HCT116 (cell line): ENCODE measurements at regions not wholly inside any gene's neighbourhood (a gene's known extent, or its start where the extent isn't known, plus 50 kb on each side); places are given as distances from the start of the nearest gene placed in this dataset.

ENCODE experiments used
- ATAC-seq: fragments of 200-7000 bp; cut with Tn5 transposase; 2 replicates; pipeline ENCODE4 v1.9.1; 2020; ENCODE audit warnings: mild to moderate bottlenecking, moderate library complexity
- BruUV-seq: library from RNA; stranded (reverse); fragments of 400-500 nt; replicated peaks from 2 replicates; lab custom pipeline; 2021; lab: Mats Ljungman, UMichigan
- CTCF ChIA-PET: fragments of 300-600 bp; sonication (Branson Sonifier 250); formaldehyde crosslinking; loops from one replicate; lab custom pipeline; 2021; ENCODE audit warnings: antibody characterized with exemption; lab: Charles Lee
- POLR2A ChIA-PET: fragments of 300-600, 350-600 bp; sonication (Branson Sonifier 250); formaldehyde crosslinking; loops from one replicate; lab custom pipeline; 2021; ENCODE audit warnings: antibody characterized with exemption; lab: Charles Lee
- RAD21 ChIA-PET, 2 experiments: fragments of 300-600 bp; sonication (Branson Sonifier 250); formaldehyde crosslinking; loops; one replicate each; lab custom pipeline; 2023; ENCODE audit warnings: low total read pairs in 2 of 2; ENCODE audit not compliant: uncharacterized antibody in 2 of 2, unreplicated experiment in 2 of 2, low non-redundant PET in 1 of 2; lab: Charles Lee
- DNase-seq: peaks from one replicate; pipeline ENCODE4 v3.0.0-alpha.2; 2010; ENCODE audit warnings: low read depth, low spot score
- H2AFZ ChIP-seq: fragments of 200-600 bp; shearing (Covaris generic), sonication (generic); 2 replicates; pipeline ENCODE4 v1.6.1; 2017; ENCODE audit warnings: low read depth, mixed run types, mixed read lengths, antibody characterized with exemption, low read length; ENCODE audit not compliant: poor library complexity, severe bottlenecking
- H3K27ac ChIP-seq: 2 replicates; pipeline ENCODE4 v1.5.1; 2012; ENCODE audit warnings: low read depth, low read length
- H3K27me3 ChIP-seq: fragments of 200-600 bp; sonication (generic); 2 replicates; pipeline ENCODE4 v1.6.1; 2016; ENCODE audit warnings: mixed run types, low read length, mixed read lengths; ENCODE audit not compliant: insufficient read depth
- H3K36me3 ChIP-seq, 2 experiments: fragments of 200-500 bp in 1 of 2; fragments of 200-600 bp in 1 of 2; sonication (Bioruptor generic) in 1 of 2; sonication (generic) in 1 of 2; 2 replicates each; pipeline versions ENCODE4 v1.5.1 to v1.6.1; 2014 to 2016; ENCODE audit warnings: low read length in 2 of 2, inconsistent platforms in 1 of 2, mixed read lengths in 1 of 2, mixed run types in 1 of 2; ENCODE audit not compliant: insufficient read depth in 2 of 2, control insufficient read depth in 1 of 2
- H3K4me1 ChIP-seq, 2 experiments: fragments of 200-600 bp in 1 of 2; sonication (generic) in 1 of 2; 2 replicates each; pipeline versions ENCODE4 v1.5.1 to v1.6.1; 2012 to 2017; ENCODE audit warnings: low read length in 2 of 2, inconsistent platforms in 1 of 2, mild to moderate bottlenecking in 1 of 2, mixed read lengths in 1 of 2, mixed run types in 1 of 2, moderate library complexity in 1 of 2; ENCODE audit not compliant: insufficient read depth in 2 of 2, control insufficient read depth in 1 of 2
- H3K4me2 ChIP-seq: fragments of 200-600 bp; sonication (generic); 2 replicates; pipeline ENCODE4 v1.6.1; 2017; ENCODE audit warnings: mixed run types, low read length, mixed read lengths
- H3K4me3 ChIP-seq, 2 experiments: fragments of 200-600 bp in 1 of 2; sonication (generic) in 1 of 2; replicated peaks in 1 of 2; 2 replicates each; pipeline ENCODE4 v1.5.1; 2011 to 2016; ENCODE audit warnings: low read length in 2 of 2, control low read depth in 1 of 2, low read depth in 1 of 2, mild to moderate bottlenecking in 1 of 2, mixed read lengths in 1 of 2, mixed run types in 1 of 2
- H3K79me2 ChIP-seq: fragments of 200-600 bp; sonication (generic); 2 replicates; pipeline ENCODE4 v1.6.1; 2017; ENCODE audit warnings: mild to moderate bottlenecking, mixed run types, low read length, moderate library complexity, mixed read lengths; ENCODE audit not compliant: insufficient read depth
- H3K9ac ChIP-seq: fragments of 200-600 bp; sonication (generic); 2 replicates; pipeline ENCODE4 v1.6.1; 2016; ENCODE audit warnings: low read length, mixed read lengths
- H3K9me2 ChIP-seq: fragments of 200-600 bp; sonication (generic), shearing (Covaris generic); 2 replicates; pipeline ENCODE4 v1.6.1; 2017; ENCODE audit warnings: mixed run types, mild to moderate bottlenecking, moderate library complexity; ENCODE audit not compliant: insufficient read depth
- H3K9me3 ChIP-seq, 2 experiments: fragments of 200-500 bp in 1 of 2; fragments of 200-600 bp in 1 of 2; sonication (Bioruptor generic) in 1 of 2; sonication (generic) in 1 of 2; 2 replicates each; pipeline ENCODE4 v1.6.1; 2014 to 2017; ENCODE audit warnings: low read length in 2 of 2, mixed read lengths in 2 of 2, inconsistent platforms in 1 of 2, low read depth in 1 of 2, mild to moderate bottlenecking in 1 of 2, mixed run types in 1 of 2, moderate library complexity in 1 of 2; ENCODE audit not compliant: control insufficient read depth in 1 of 2, insufficient read depth in 1 of 2
- H4K20me1 ChIP-seq: fragments of 200-600 bp; sonication (generic), shearing (Covaris generic); 2 replicates; pipeline ENCODE4 v1.6.1; 2017; ENCODE audit warnings: mixed run types, mild to moderate bottlenecking, moderate library complexity; ENCODE audit not compliant: insufficient read depth
- ATF3 ChIP-seq: IDR thresholded peaks from 2 replicates; pipeline ENCODE4 v1.6.1; 2012
- CBX3 ChIP-seq: IDR thresholded peaks from 2 replicates; pipeline ENCODE4 v1.6.1; 2012; ENCODE audit warnings: low read depth
- CEBPB ChIP-seq: IDR thresholded peaks from 2 replicates; pipeline ENCODE4 v1.6.1; 2012; ENCODE audit warnings: low read depth
- EGR1 ChIP-seq: IDR thresholded peaks from 2 replicates; pipeline ENCODE4 v1.6.1; 2012; ENCODE audit warnings: low read depth
- EZH2 ChIP-seq: fragments of 200-600 bp; sonication (generic); IDR thresholded peaks from 2 replicates; pipeline ENCODE4 v1.6.1; 2017; ENCODE audit warnings: antibody characterized with exemption, mixed run types
- EZH2phosphoT487 ChIP-seq: fragments of 200-600 bp; IDR thresholded peaks from 2 replicates; pipeline ENCODE4 v1.6.1; 2018; ENCODE audit warnings: antibody characterized with exemption, borderline replicate concordance
- POLR2AphosphoS5 ChIP-seq: IDR thresholded peaks from 2 replicates; pipeline ENCODE4 v1.6.1; 2011; ENCODE audit warnings: mild to moderate bottlenecking, low read depth, low read length, moderate library complexity
- RAD21 ChIP-seq: IDR thresholded peaks from 2 replicates; pipeline ENCODE4 v1.6.1; 2012; ENCODE audit warnings: low read depth, mild to moderate bottlenecking
- REST ChIP-seq: IDR thresholded peaks from 2 replicates; pipeline ENCODE4 v1.6.1; 2012; ENCODE audit warnings: low read depth
- SIN3A ChIP-seq: IDR thresholded peaks from 2 replicates; pipeline ENCODE4 v1.6.1; 2012; ENCODE audit warnings: low read depth
- YY1 ChIP-seq: IDR thresholded peaks from 2 replicates; pipeline ENCODE4 v1.6.1; 2011; ENCODE audit warnings: low read length, low read depth, moderate library complexity, mild to moderate bottlenecking; ENCODE audit not compliant: insufficient replicate concordance; ENCODE audit errors: extremely low read depth
- intact Hi-C: fragments of 100-400 bp; cut with micrococcal nuclease; formaldehyde crosslinking; loops from 2 replicates; pipeline ENCODE4 v1.10.0; 2022

DNA sequence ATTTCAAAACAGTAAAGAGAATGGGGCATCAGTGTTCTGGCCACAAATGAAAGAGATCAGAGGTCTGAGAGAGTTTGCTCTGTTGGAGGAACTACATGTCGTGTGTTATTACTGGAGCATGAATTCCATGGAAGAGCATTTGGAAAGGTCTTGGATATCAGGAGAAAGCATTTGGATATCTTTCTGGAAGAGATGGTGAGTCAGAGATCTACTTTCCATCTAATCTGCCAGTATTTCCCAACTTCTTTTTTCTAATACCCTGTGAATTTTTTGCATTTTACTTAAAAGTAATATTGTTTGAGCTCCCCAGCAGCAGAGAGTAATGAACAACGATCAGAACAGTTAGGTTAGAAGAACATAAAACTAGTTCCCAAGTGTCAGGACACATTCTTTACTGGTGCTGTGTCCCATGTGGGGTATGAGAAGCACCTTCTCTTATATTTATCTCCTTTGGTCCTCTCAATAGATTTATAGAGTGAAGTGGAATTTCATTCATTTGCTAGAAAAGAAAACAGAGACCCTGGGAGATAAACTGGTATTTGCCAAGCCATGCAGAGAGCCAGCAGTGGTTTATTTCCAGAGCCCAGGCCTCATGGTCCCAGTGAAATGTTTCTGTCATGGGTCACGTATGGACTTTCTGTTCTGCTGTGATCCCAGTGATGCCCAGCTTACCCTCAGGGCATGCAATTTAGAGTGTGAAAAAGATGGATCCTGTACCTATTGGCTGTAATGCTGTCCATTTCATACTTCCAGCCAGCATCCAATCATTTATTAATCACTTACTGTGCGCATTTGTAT, 130.8 kb upstream of the NT5C1B start:
- Histone ChIP-seq H3K9me2 (no peaks in the 10 kb centered on the region), H3K4me1 (no peaks in the 10 kb centered on the region), H3K36me3 (no peaks in the 10 kb centered on the region), H3K9me3 (no peaks in the 10 kb centered on the region), H2AFZ (no peak overlapping the region), H3K27ac (no peak overlapping the region), H3K4me3 (no peak overlapping the region), H3K27me3 (0 out of 2 replicates have a peak, but pooled peaks cover 8% of the 10 kb centered on the region)
- intact Hi-C loops, result no loop called here
- no peak for ATAC-seq
- TF ChIP-seq EZH2phosphoT487, result no peak
- TF ChIP-seq EZH2, result no peak
- no peak for TF ChIP-seq REST
- no peak for TF ChIP-seq YY1
- TF ChIP-seq EGR1, result no peak
- TF ChIP-seq CEBPB, result no peak
- TF ChIP-seq ATF3, result no peak
- TF ChIP-seq POLR2AphosphoS5, result no peak
- no peak for TF ChIP-seq CBX3
- TF ChIP-seq RAD21, result no peak
- TF ChIP-seq SIN3A, result no peak
- TF ChIP-seq, all 23 proteins: peak for 0
- H4K20me1 ChIP-seq, result no peaks in the 10 kb centered on the region
- BruUV-seq, result no TSS peak
- H3K9ac ChIP-seq, result no peak overlapping the region
- DNase-seq, result no peak
- ChIA-PET POLR2A (no interaction called here), CTCF (no interaction called here), RAD21 (no interaction called here)
- H3K4me2 ChIP-seq, result no peak overlapping the region
- H3K79me2 ChIP-seq, result no peaks in the 10 kb centered on the region
